DND-41 (cell line): ENCODE measurements at regions not wholly inside any gene's neighbourhood (a gene's known extent, or its start where the extent isn't known, plus 50 kb on each side); places are given as distances from the start of the nearest gene placed in this dataset.

ENCODE experiments used
- ATAC-seq: fragments of 200-7000 bp; cut with Tn5 transposase; 3 replicates; pipeline ENCODE4 v1.9.1; 2021; ENCODE audit warnings: low read depth; ENCODE audit not compliant: insufficient read depth
- DNase-seq: peaks from one replicate; pipeline ENCODE4 v3.0.0-alpha.2; 2020
- H2AFZ ChIP-seq: 2 replicates; pipeline ENCODE4 v1.6.0; 2012; ENCODE audit warnings: low read depth, low read length
- H3K27ac ChIP-seq: 2 replicates; pipeline ENCODE4 v1.5.1; 2012; ENCODE audit warnings: low read length, inconsistent platforms
- H3K27me3 ChIP-seq: fragments of 200-600 bp; sonication (generic); 2 replicates; pipeline ENCODE4 v1.6.0; 2012; ENCODE audit warnings: low read length, mild to moderate bottlenecking, inconsistent platforms; ENCODE audit not compliant: insufficient read depth, poor library complexity
- H3K36me3 ChIP-seq: 2 replicates; pipeline ENCODE4 v1.5.1; 2012; ENCODE audit warnings: low read length, inconsistent platforms; ENCODE audit not compliant: insufficient read depth
- H3K4me1 ChIP-seq: 2 replicates; pipeline ENCODE4 v1.5.1; 2012; ENCODE audit warnings: mild to moderate bottlenecking, low read length; ENCODE audit not compliant: insufficient read depth
- H3K4me2 ChIP-seq: 2 replicates; pipeline ENCODE4 v1.6.0; 2012; ENCODE audit warnings: mild to moderate bottlenecking, moderate library complexity, low read length, inconsistent platforms; ENCODE audit not compliant: insufficient read depth
- H3K4me3 ChIP-seq, 2 experiments: fragments of 200-600 bp in 1 of 2; shearing (Covaris generic) in 1 of 2; 2 replicates each; pipeline ENCODE4 v1.5.1; 2012 to 2016; ENCODE audit warnings: inconsistent platforms in 2 of 2, low read length in 2 of 2, mild to moderate bottlenecking in 2 of 2, low read depth in 1 of 2, moderate library complexity in 1 of 2
- H3K79me2 ChIP-seq: 2 replicates; pipeline ENCODE4 v1.6.0; 2012; ENCODE audit warnings: low read length, inconsistent platforms; ENCODE audit not compliant: insufficient read depth
- H3K9ac ChIP-seq: 2 replicates; pipeline ENCODE4 v1.6.0; 2012; ENCODE audit warnings: low read depth, mild to moderate bottlenecking, inconsistent platforms, low read length, moderate library complexity
- H3K9me3 ChIP-seq: 2 replicates; pipeline ENCODE4 v1.5.1; 2012; ENCODE audit warnings: low read length, moderate library complexity, mild to moderate bottlenecking, inconsistent platforms; ENCODE audit not compliant: insufficient read depth, severe bottlenecking
- H4K20me1 ChIP-seq: 2 replicates; pipeline ENCODE4 v1.6.0; 2012; ENCODE audit warnings: low read length; ENCODE audit not compliant: insufficient read depth
- CTCF ChIP-seq: IDR thresholded peaks from 2 replicates; pipeline ENCODE4 v1.5.1; 2012; ENCODE audit warnings: borderline replicate concordance, low read length, moderate library complexity, mild to moderate bottlenecking; ENCODE audit not compliant: poor library complexity, severe bottlenecking; ENCODE audit errors: extremely low read depth
- EZH2 ChIP-seq: IDR thresholded peaks from 3 replicates; pipeline ENCODE4 v1.6.1; 2012; ENCODE audit warnings: borderline replicate concordance, low read depth, mild to moderate bottlenecking, moderate library complexity, low read length, inconsistent platforms; ENCODE audit not compliant: severe bottlenecking

DNA sequence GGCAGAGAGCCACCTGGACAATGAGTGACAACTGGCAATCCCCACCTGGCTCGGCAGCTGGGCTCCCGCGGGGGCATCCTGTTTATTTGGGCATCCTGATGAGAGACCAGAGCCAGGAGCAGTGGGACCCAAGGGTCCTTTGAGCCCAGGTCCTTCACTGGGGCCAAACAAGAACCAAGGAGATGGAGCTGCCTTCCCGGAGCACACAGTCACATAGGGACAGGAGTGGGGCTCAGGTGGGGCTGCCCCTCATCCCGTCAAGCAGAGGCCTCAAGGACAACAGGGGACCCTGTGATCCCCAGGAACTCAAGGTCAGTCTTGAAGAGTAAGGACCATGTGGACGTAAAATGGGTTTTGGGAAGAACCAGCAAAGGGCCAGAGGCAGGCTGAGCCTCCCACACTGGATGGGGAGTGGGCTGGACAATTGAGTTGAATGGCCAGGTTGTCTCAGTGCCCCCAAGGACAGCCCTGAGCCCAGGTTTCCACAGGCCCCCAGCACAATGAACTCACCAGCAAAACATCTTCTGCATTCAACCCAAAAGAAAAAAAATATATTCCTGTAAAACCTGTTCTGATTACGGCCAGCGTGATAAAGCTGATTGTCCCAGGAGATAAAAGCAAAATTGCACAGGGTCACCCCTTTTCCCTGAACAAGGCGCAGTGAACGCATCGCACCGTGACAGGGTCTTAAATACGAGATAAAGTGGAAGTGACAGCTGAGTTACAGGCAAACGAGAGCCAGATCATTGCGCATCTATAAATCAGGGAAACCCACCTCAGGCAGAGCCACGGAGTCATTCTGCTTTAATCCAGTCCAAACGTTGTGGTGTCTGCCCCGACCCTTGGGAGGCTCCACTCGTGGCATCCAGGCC, 86.2 kb downstream of the ANKRD60 start:
- H3K27me3 ChIP-seq: peaks cover 17% of the 10 kb centered on the region
- no peak overlapping the region for H2AFZ ChIP-seq

DNA sequence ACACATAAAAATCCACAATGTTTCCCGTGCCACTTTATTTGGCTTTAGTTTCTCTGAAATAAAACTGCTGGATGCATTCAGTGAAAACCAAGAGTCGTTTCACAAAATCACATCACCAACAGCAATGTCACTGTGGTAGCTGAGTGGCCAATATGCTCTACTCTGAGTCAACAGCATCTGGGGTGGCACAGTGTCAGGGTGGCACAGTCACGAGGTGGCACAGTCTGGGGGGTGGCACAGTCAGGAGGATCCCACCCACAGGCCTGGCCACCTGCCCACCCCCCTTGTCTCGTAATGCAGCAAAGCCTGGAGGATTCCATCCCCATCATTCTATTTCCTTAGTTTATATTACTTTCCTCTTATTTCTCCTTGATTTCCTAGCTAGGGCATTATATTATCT, 87.0 kb downstream of the ANKRD60 start:
- H3K27me3 ChIP-seq: peaks cover 19% of the 10 kb centered on the region
- TF ChIP-seq CTCF (no peak), EZH2 (no peak)
- no peaks in the 10 kb centered on the region for H3K4me1 ChIP-seq
- H3K9ac ChIP-seq: no peak overlapping the region
- peaks cover 6% of the 10 kb centered on the region for H4K20me1 ChIP-seq
- no peak overlapping the region for H2AFZ ChIP-seq
- no peaks in the 10 kb centered on the region for H3K79me2 ChIP-seq
- H3K36me3 ChIP-seq: no peaks in the 10 kb centered on the region
- H3K4me3 ChIP-seq: no peak overlapping the region
- H3K27ac ChIP-seq: no peak overlapping the region
- ATAC-seq (no peak), DNase-seq (no peak)
- no peaks in the 10 kb centered on the region for H3K9me3 ChIP-seq
- no peak overlapping the region for H3K4me2 ChIP-seq

More for the DNA sequence above, 86.2 kb downstream of the ANKRD60 start:
- H3K79me2 ChIP-seq: no peaks in the 10 kb centered on the region
- TF ChIP-seq EZH2: no peak
- TF ChIP-seq CTCF: no peak
- H3K36me3 ChIP-seq: no peaks in the 10 kb centered on the region
- DNase-seq (no peak), ATAC-seq (no peak)
- H3K9me3 ChIP-seq: no peaks in the 10 kb centered on the region
- H3K4me3 ChIP-seq: no peak overlapping the region
- no peak overlapping the region for H3K27ac ChIP-seq
- H3K9ac ChIP-seq: no peak overlapping the region
- H3K4me2 ChIP-seq: no peak overlapping the region
- H4K20me1 ChIP-seq: peaks cover 6% of the 10 kb centered on the region
- no peaks in the 10 kb centered on the region for H3K4me1 ChIP-seq

- H3K4me1 ChIP-seq: no peaks in the 10 kb centered on the region
- peaks cover 6% of the 10 kb centered on the region for H4K20me1 ChIP-seq
- H3K4me3 ChIP-seq: no peak overlapping the region
- no peak overlapping the region for H2AFZ ChIP-seq
- H3K79me2 ChIP-seq: no peaks in the 10 kb centered on the region
- H3K4me2 ChIP-seq: no peak overlapping the region
- ATAC-seq (no peak), DNase-seq (no peak)
- H3K36me3 ChIP-seq: no peaks in the 10 kb centered on the region
- H3K9me3 ChIP-seq: no peaks in the 10 kb centered on the region
- no peak overlapping the region for H3K9ac ChIP-seq
- TF ChIP-seq CTCF: no peak
- no peak for TF ChIP-seq EZH2
- H3K27me3 ChIP-seq: peaks cover 19% of the 10 kb centered on the region
- no peak overlapping the region for H3K27ac ChIP-seq
These were observed 87.5 kb downstream of the ANKRD60 start for GRCh38 chr20:58140787-58141425.
